Stimulated activated CD4-positive, alpha-beta T cell treated with anti-CD3 and anti-CD28 coated beads, Interleukin-2, amount 100 ng/mL, for 24 hours (primary cell): ENCODE measurements at regions not wholly inside any gene's neighbourhood (a gene's known extent, or its start where the extent isn't known, plus 50 kb on each side); places are given as distances from the start of the nearest gene placed in this dataset.

Source experiments
- DNase-seq, 2 donors: peaks; one replicate each; pipeline ENCODE4 v3.0.0-alpha.2; 2020

DNA sequence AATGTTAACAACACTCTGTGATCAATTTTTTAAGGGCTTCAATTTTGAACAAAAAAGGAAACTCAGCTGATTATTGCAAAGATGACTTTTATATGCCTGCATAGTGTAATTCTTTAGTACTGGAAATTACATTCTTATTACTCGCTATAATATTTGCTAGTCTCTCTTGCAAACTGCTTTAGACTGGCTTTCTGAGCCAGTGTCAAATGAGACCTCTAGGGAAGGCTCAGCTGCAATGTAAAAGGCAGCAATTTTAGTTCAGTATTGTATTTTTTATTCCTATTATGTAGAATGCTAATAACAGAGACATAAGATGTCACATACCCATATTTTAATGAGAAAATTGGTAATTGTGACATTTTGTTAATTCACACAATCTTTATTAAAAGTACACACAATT is 338.1 kb upstream of the LYPLAL1 start:
- no peak for DNase-seq

DNA sequence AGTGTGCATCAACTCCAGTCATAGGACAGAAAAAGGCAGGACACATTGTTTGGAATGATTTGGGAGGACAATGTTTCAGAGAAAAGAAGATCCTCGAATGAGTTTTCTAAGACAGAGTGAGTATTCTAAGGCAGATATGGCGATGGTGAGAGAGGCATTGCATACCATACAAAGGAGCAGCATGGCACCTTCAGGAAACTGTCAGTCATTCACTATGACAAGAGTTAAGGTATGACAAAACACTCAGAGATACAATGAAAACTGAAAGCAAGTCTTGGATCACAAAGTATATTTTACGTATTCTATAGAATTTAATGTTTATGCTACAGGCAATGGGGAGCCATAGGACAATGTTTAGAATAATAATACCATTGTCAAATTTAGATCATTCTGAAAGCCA is 337.4 kb upstream of the LYPLAL1 start:
- no peak for DNase-seq

DNA sequence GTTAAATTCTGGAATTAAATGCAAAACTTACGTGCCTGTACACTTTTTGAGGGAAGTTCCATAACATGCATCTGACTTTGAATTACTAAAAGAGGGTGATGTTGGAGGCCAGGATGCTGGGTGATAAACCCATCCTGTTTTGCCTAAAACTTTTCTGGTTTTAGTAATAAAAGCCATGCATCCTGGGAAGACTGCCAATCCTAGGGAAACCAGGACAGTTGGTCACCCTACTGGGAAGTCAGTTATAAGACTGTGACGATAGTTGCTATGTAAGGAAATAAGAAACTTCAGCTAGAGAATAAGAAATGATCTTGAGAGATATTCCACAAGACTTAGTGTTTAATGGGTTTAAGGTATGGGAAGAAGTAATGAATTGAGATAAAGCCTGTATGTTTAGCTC is 336.6 kb upstream of the LYPLAL1 start:
- DNase-seq = no peak

DNA sequence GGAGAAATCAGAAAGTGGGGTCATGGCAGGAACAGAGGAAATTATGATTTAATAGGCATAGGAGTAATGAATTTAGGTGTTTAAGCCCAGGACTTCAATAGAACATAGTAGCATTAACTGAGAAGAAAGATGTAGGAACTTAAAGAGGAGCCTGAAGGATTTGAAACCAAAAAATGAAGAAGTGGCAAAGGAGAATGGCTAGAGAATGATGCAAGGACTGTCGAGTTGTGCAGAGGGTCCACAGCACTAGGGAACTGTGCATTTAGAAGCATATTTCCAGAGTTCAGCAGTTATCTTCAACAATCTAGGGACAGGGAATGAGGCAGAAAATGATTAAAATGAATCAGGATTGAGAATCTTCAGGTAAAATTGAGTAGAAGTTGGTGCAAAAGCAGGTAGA is 328.1 kb upstream of the LYPLAL1 start:
- no peak for DNase-seq

DNA sequence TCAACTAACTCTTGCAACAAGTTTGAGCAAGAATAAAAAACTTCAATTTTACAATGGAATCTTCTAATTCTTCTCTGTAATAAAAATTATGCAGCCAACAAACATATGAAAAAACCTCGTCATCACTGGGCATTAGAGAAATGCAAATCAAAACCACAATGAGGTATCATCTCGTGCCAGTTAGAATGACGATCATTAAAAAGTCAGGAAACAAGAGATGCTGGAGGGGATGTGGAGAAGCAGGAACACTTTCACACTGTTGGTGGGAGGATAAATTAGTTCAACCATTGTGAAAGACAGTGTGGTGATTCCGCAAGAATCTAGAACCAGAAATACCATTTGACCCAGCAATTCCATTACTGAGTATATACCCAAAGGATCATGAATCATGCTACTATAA is 327.5 kb upstream of the LYPLAL1 start:
- DNase-seq = no peak

DNA sequence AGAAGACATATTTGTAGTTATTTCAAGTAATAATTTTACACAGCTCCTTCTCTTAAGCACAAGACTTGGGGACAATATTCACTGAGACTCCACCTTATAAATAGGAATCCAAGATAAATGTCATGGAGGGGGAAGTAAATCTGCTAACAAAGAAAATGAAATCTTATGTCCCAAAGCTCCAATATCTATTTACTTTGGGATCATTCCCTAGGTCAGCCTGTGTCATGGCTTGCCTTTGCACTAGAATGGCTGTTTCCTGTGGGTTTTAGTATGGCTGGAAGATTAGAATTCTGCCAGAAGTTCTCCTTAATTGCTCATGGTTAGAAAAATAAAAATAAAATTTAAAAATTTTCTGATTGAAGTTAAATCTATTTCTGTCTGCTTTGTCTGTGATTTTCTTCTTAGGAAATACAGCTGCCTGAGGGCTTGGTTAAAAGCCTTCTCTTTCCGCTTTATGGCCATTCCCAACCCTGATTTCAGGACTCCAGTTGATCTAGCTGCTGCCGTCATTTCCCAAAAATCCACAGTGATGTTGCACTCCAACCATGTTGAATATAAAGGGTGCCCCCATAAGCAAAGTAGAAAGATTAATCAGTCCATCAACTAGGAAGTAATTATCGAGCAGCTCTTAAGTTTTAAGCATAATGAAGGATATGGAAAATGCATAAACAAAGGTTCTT is 326.4 kb upstream of the LYPLAL1 start:
- DNase-seq = no peak

DNA sequence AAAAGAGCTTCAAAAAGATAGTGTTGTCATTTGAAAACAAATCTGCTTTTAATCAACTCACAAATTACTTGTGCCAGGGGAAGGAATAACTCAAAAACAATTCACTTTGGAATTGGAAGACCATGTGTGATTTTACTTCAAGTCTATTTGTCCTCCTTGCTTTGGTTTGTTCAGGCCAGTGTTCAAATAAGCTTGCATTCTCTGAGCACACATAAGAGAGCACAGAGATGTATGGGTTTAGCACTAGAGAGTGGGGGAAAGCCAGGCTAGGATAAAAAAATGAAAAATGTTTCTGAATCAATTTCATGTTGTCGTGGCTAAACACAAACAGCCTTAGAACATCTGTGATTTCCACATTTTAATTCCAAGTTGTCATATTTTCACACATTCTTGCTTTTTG is 325.7 kb upstream of the LYPLAL1 start:
- DNase-seq = no peak

DNA sequence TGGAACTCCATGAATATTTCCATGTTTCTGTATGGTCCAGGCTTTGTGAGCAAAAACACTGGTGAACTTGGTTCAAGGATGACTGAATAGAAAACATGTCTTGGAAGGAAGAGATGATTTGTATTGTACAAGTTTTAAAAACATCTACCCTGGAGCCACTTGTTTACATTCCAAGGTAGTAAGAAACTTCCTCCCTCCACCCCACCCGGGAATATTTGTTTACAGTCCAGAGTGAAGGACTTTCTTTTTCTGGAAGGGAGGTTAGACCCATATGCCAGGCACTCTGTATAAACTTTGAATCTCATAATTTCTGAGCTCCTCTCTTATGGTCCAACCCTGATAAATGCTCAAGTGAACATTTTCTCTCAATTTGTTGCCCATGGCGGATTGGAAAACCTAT is 323.3 kb upstream of the LYPLAL1 start:
- no peak for DNase-seq

DNA sequence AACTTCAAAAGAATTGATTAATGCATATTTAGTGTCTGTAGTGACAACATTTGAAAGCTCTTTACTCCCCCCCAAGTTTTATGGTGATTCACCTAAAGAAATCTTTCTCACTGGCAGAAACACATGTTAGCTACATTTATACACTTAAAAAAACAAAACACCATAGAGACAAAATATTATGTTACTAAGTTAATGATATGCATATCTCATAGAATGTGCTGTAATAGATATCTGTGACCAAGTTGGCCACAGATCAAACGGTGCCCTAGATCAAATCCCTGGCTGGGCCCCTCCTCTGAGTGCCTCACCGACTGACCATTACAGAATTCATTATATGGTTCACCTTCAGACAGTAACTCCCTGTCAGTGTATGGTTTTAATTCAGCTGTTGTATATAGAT is 322.1 kb upstream of the LYPLAL1 start:
- DNase-seq = no peak

DNA sequence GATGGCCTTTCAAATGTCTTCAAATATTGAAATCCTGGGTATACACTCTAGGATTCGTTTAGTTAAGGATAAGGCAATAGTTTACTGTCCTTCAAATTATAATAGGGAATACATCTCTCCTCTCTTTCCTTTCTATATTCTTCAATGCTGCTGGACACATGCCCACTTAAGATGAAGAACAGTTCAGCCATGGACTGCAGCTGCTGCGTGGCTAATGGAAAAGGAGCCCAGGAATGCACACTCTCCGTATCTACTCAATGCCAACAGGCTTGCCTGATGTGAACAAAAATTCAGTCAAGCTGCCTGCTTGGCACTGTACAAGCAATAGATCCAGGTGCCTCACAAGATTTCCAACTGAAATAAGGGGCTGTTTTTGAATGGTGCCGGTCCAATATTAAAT is 321.2 kb upstream of the LYPLAL1 start:
- DNase-seq = no peak

DNA sequence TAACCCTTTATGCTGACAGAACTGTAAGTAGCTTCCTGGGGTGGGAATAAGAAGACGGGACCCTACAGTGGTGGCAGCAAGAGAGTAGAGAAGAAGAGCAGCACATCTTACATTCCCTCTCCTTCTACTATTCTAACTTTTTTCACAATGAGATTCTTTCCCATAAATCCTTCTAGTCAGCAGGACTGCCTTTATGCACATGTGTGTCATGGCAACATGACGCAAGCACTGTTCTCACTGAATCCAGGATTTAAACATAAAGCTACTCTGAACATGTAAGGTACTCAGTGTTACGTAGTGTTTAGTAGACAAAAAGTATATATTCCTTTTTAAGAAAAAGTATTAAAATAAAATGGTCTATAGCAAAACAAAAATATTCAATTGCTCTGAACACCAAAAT is 309.7 kb upstream of the LYPLAL1 start:
- DNase-seq = no peak

DNA sequence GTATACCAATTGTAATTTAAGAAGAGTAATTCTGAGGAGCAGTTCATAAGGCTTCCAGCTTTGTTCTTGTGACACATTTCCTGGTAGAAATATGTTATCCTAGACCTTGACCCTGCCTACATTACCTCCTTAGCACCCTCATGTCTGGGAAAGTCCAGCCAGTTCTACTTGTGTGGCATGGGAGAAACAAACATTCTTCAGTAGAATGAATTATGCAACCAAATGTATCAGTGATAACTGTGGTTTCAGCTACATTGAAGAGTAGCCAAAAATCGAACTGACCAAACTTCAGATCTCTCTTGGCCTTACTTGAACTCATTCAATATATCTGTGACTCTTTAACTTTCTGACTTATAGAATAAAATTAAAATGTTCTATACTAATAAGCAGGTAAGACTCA is 308.1 kb upstream of the LYPLAL1 start:
- no peak for DNase-seq

DNA sequence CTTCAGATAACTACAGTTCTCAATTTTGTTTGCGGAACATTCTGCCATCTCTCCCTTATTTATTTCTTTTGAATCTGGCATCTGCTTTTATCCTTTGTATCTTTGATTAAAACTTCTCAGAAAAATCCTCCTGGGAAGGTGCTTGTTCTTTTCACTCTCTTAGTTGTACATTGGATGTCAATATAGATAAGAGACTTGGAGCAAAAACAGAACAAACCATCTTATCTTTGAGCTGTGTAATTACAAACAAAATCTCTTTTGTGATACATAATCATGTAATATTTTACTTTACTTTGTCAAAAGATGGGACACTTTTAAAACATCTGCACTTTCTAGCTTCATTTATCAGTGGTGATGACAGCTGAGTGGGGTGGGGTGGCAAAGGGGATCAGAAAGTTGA is 307.2 kb upstream of the LYPLAL1 start:
- no peak for DNase-seq

DNA sequence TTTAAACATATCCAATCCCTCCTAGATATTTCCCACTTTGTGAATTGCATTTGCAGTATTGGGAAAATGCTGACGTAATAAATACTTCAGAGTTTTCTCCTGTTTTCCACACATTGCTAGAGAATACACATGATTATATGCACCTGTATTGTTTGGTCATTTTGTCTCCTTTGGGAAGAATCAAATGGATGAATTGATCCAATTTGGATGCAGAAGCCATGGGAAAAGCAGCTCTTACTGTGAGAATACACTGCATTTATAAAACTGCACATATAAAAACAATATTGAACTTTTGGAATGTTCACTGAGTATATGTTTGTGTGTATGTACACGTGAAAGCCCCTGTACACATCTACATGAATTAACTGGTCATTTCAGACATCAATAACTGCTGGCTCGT is 306.6 kb upstream of the LYPLAL1 start:
- DNase-seq = no peak

DNA sequence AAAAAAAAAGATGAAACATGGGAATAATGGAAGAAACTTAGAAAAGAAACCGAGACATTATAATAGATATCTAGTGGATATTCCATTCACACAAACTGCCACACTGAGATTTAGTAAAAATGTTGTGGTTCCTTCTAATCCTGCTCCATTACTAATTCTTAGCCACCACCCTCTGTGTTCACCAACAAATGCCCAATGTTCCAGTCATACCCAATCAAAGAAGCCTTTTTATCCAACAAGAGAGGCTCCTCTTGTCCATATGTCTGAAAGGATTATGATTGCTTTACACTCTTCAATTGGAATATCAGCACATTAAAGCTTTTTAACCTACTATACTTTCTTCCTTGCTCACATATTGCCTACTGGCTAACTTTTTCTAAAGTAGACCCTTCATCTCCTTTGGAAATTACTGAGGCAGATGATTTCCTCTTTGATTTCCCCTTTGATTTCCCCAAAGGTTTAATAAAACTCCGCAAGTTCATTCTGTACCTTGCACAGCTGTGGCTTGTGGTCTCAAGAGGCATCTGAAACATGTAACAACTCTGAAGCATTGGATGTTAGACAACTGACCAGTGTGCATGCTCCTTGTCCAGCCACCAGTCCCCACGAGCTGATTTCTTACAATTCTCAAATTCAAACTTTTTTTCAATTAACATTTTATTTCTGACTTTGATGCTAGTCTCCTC is 305.6 kb upstream of the LYPLAL1 start:
- no peak for DNase-seq

DNA sequence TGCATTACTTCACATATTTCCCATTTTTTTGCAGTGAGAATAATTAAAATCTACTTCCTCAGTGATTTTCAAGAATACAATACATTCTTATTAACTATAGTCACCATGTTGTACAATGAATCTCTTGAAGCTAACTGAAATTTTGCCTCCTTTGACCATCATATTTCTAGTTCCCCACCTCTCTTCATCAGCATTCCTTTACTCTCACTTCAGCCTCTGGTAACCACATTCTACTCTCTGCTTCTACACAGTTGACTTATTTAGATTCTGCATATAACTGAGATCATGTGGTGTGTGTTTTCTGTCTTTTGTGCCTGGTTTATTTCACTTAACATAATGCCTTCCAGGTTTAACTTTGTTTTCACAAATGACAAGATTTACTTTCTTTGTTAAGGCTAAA is 304.4 kb upstream of the LYPLAL1 start:
- no peak for DNase-seq

DNA sequence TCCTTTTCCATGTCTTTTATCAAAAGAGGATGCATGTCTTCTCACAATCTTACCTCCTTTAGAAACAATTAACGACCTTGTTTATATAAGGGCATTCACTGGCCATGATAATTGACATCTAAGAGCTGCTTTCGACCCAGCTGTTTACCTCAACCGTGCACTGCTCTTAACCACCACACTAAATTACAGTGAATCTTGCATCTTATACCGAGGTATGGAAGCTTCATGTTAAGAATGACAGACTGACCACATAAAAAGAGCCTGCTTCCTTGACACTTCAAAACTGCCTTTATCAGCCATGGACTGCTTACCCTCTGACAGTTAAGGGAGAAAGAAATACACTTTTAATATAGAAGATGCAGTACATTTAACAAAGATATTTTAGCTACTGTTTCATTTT is 301.7 kb upstream of the LYPLAL1 start:
- DNase-seq = no peak

DNA sequence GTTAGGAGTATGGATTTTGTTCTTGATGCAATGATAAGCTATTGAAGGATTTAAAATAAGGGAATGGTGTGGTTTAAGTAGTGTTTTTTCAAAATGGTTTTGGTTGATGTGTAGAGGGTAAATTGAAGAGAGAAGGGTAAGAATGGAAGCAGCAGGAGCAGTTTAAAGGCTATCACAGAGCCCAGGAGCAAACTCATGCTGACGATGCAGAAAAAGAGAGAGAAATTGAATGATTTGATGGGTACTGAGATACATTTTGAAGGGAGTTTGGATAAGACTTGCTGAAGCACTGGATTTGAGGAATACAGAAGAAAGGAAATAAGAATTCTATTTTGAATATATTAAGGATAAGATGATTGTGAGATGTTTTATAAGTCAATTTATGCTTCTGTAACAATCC is 300.8 kb upstream of the LYPLAL1 start:
- no peak for DNase-seq

DNA sequence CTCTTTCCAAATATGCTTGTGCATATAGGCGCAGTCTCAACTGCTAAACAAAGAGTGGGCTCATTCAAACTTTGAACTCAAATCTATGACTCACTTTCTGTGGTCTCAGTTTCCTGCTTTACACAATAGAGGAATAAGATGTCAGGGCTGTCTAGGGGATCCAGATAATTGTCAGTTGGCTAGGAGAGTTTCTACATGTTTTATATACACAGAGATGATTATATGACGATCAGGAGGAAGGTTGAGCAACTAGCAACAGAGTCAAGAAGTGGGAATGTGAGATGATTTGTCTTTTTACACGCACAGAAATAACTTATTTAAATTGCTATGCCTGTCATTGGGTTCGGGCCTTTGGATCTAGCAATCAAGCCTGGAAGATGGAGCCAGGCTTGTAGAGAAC is 299.4 kb upstream of the LYPLAL1 start:
- DNase-seq = no peak

DNA sequence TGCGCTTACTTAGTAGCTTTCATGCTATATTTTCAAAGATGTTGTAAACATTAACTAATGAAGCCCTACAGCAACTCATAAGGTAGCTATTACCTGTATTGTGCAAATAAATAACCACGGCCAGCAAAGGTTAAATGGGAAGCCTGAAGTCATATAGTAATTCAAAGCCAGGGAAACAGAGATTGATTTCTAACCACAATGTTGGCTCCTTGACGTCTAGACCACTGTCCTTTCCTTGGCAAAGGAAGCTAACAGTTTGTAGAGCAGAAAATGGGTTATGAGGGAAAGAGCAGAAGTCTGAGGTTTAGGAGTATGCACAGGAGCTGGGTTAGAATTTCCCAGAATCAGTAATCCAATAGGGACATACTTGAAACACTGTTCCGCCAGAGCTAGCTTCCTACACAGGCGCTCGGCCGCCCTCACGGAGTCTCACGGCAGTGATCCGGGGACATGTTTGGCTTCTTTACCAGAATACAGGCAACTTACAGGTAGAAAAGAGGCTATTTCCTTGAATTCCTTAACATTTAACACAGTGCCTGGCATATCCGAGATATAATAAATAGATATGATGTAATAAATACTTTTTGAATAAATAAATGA is 298.8 kb upstream of the LYPLAL1 start:
- DNase-seq = no peak

DNA sequence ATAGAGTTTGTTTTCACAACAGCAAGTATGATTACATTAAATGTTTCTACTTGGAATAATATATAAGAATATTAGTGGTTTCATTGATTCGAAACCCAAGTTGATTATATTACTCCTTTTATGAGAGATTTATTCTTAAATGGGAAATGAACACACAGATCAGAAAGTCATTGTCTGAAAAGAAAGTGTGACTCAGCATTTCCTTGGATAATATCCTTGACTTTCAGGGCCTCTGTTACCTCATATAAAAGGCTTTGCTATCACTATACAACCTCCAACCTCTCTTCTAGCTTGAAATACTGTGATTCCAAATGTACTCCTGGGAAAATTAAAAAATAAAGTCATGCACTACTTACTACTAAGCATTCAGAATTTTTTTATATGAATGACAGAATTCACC is 295.3 kb upstream of the LYPLAL1 start:
- DNase-seq = no peak

DNA sequence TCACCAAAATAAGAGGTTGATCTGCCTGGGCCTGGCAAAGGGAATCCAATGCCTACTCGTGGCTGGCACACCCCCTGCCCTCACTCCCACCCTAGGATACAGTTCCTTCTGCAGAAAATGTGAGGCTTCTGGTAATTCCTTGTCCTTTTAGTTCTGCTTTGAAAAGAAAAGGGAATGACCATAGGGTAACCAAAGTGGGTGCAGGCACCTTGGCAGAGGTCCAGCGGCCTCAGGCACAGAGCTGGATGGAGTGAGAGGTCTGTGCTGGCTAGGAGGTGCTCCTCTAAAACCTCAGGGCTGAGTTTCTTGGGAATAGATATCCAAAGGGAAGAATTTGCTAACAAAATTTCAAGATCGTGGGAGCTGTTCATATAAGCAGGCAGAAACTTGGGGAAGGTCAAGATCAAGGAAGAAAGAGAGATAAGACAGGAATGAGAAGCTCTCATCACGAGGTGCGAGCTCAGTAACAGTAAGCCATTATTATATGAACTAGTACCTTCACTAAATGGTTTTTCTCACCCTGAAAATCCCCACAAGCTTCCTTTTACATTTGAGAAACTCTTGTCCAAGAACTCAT is 293.1 kb upstream of the LYPLAL1 start:
- no peak for DNase-seq

DNA sequence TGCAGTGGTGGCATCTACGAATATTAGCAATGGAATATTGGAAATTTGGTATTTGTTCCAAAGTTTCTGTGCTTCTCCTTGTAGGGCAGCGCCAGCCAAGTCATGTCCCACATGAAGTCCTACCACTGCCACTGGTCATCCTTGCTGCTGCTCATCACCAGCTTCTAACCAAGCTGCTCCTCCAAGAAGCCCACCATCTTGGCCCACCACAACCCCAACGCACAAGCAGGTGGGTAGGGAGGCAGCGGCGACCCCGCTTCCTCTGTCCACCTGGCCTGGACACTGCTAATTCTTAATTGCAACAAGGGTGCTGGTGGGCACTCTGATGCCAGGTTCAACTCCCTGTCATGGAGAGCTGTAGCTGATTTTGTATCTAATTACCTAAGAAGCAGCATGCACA is 291.2 kb upstream of the LYPLAL1 start:
- DNase-seq = no peak

DNA sequence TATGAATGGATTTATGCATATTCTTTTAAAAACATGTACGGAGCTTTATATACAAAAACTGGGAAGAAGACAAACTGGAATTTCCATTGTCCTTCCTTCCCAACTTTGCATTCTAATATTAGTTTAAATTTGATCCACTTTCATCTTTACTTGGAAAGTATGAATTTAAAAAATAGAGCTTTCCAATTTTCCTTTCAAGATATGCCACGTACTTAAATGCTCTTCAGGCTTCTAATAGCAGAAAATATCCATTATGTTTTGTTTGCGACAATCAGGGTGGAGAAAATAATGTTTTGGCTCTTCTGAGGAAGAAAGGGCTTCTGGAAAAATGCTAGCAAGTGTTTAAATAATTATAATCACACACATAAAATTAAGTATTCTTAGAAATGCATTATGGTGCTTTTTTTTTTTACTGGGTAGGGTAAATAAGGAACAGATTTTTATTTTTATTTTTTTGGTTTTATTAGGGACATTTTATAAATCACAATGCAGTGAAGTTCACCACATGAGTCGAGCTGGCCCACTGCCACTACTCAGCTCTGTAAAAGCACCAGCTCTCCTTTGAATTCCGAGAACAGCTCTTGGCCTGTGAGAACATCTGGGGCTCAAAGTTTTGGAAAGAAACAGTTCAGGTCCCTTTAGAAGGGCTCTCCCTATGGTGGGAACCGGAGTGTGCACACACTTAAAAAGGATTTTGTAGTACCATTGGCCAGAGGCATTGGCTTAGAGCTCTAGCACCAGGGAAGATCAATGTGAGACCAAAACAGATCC is 287.4 kb upstream of the LYPLAL1 start:
- no peak for DNase-seq
